CD4-positive, alpha-beta T cell (primary cell): ENCODE measurements at regions not wholly inside any gene's neighbourhood (a gene's known extent, or its start where the extent isn't known, plus 50 kb on each side); places are given as distances from the start of the nearest gene placed in this dataset.

ENCODE experiments used
- ATAC-seq: fragments of 200-7000 bp; cut with Tn5 transposase; one replicate; pipeline ENCODE4 v1.10.0; 2022; ENCODE audit warnings: mild to moderate bottlenecking; ENCODE audit not compliant: poor library complexity
- CTCF ChIA-PET: fragments of 350-600 bp; sonication (Branson Sonifier 250); formaldehyde crosslinking; loops from one replicate; lab custom pipeline; 2021; ENCODE audit warnings: antibody characterized with exemption, inconsistent platforms; lab: Charles Lee
- POLR2A ChIA-PET: fragments of 350-600 bp; sonication (Branson Sonifier 250); formaldehyde crosslinking; loops from one replicate; lab custom pipeline; 2021; ENCODE audit warnings: antibody characterized with exemption, inconsistent platforms; lab: Charles Lee
- DNase-seq, 14 experiments: peaks; one replicate each; pipeline ENCODE4 v3.0.0-alpha.2; 2013 to 2020; ENCODE audit warnings: mixed read lengths in 2 of 14
- H3K27ac ChIP-seq, 2 donors: one replicate each; pipeline versions ENCODE4 v1.5.1 to v1.7.0; 2013; ENCODE audit warnings: low read length in 2 of 2, low read depth in 1 of 2, mild to moderate bottlenecking in 1 of 2
- H3K27me3 ChIP-seq, 2 experiments: 1 replicate in 1 of 2; 2 replicates in 1 of 2; pipeline versions ENCODE4 v1.6.1 to v1.7.0; 2013; ENCODE audit warnings: low read length in 2 of 2, control low read depth in 1 of 2, mild to moderate bottlenecking in 1 of 2, moderate library complexity in 1 of 2; ENCODE audit not compliant: insufficient read depth in 2 of 2, control insufficient read depth in 1 of 2
- H3K36me3 ChIP-seq: one replicate; pipeline ENCODE4 v1.6.1; 2013; ENCODE audit warnings: low read length, control low read depth; ENCODE audit not compliant: insufficient read depth
- H3K4me1 ChIP-seq: one replicate; pipeline ENCODE4 v1.6.1; 2013; ENCODE audit warnings: low read length, control low read depth; ENCODE audit not compliant: insufficient read depth
- H3K4me3 ChIP-seq: one replicate; pipeline ENCODE4 v1.5.1; 2013; ENCODE audit warnings: mild to moderate bottlenecking, low read length, moderate library complexity
- H3K9me3 ChIP-seq, 2 experiments: 1 replicate in 1 of 2; 2 replicates in 1 of 2; pipeline versions ENCODE4 v1.6.1 to v1.7.0; 2013; ENCODE audit warnings: low read length in 2 of 2, mild to moderate bottlenecking in 2 of 2, control low read depth in 1 of 2, moderate library complexity in 1 of 2; ENCODE audit not compliant: control insufficient read depth in 1 of 2, insufficient read depth in 1 of 2
- H3K27ac Mint-ChIP-seq: one replicate; pipeline ENCODE4 v1.8.0; 2020; ENCODE audit warnings: mixed read lengths
- H3K27me3 Mint-ChIP-seq: one replicate; pipeline ENCODE4 v1.8.0; 2021; ENCODE audit warnings: mixed read lengths
- H3K36me3 Mint-ChIP-seq: one replicate; pipeline ENCODE4 v1.8.0; 2021; ENCODE audit warnings: low read depth, mixed read lengths
- H3K4me1 Mint-ChIP-seq: one replicate; pipeline ENCODE4 v1.8.0; 2021; ENCODE audit warnings: low read depth, mixed read lengths
- H3K4me3 Mint-ChIP-seq: one replicate; pipeline ENCODE4 v1.8.0; 2020; ENCODE audit warnings: mild to moderate bottlenecking, mixed read lengths
- H3K9me3 Mint-ChIP-seq: one replicate; pipeline ENCODE4 v1.8.0; 2020; ENCODE audit warnings: mixed read lengths
- CTCF ChIP-seq: fragments of 200-600 bp; IDR thresholded peaks from one replicate; pipeline ENCODE4 v1.8.0; 2022; ENCODE audit warnings: antibody characterized with exemption, mild to moderate bottlenecking
- intact Hi-C, 2 experiments: fragments of 100-400 bp; cut with DNase I in 1 of 2; cut with micrococcal nuclease in 1 of 2; formaldehyde crosslinking; loops; one replicate each; pipeline versions ENCODE4 v1.15.1 to v1.9.0; 2023 to 2025; cut with DNase I, micrococcal nuclease

- ChIA-PET CTCF (interaction anchor here (1.1 to 1.2 kb wide), 2 partner anchors 29 to 83 kb away, joined by 3 to 6 read pairs; no protein-coding TSS in a partner anchor), POLR2A (interaction anchor here (1.1 to 4.8 kb wide), 2 partner anchors 187 to 192 kb away, joined by 3 to 44 read pairs; partner anchors contain the start of genes MPHOSPH9 and MTRFR)
- ATAC-seq (no peak), DNase-seq (no peak)
- no peaks in the 10 kb centered on the region for H3K36me3 Mint-ChIP-seq
- H3K4me3 Mint-ChIP-seq = no peak overlapping the region
- no peak for TF ChIP-seq CTCF
- no peaks in the 10 kb centered on the region for H3K27me3 Mint-ChIP-seq
- H3K4me3 ChIP-seq = no peak overlapping the region
- H3K36me3 ChIP-seq = no peaks in the 10 kb centered on the region
- intact Hi-C loops = loop anchor here in 1 of 2 experiments (10.0 kb wide), 1 partner anchor 568 kb away; no protein-coding TSS in a partner anchor
- H3K27me3 ChIP-seq = no peaks in the 10 kb centered on the region
- no peaks in the 10 kb centered on the region for H3K9me3 Mint-ChIP-seq
- no peaks in the 10 kb centered on the region for H3K9me3 ChIP-seq
- no peak overlapping the region for H3K27ac ChIP-seq
- H3K27ac Mint-ChIP-seq = no peak overlapping the region
- peaks cover 21% of the 10 kb centered on the region for H3K4me1 ChIP-seq
- peaks cover 33% of the 10 kb centered on the region for H3K4me1 Mint-ChIP-seq
Measured at GRCh38 chr12:123046431-123046830, 66.0 kb downstream of the ARL6IP4 start.

GRCh38 chr12:123045678-123046077, 65.2 kb downstream of the ARL6IP4 start:
- Histone ChIP-seq H3K27ac (no peak overlapping the region), H3K4me1 (peaks cover 21% of the 10 kb centered on the region), H3K27me3 (no peaks in the 10 kb centered on the region), H3K9me3 (no peaks in the 10 kb centered on the region), H3K4me3 (no peak overlapping the region), H3K36me3 (no peaks in the 10 kb centered on the region)
- H3K4me1 Mint-ChIP-seq = peaks cover 31% of the 10 kb centered on the region
- intact Hi-C loops = loop anchor here in 1 of 2 experiments (2.0 to 10.0 kb wide), 2 partner anchors 29 to 569 kb away; no protein-coding TSS in a partner anchor
- no peaks in the 10 kb centered on the region for H3K27me3 Mint-ChIP-seq
- ChIA-PET CTCF (interaction anchor here (3.5 kb wide), 1 partner anchor 192 kb away, joined by 28 read pairs; no protein-coding TSS in a partner anchor), POLR2A (interaction anchor here (0.5 to 4.8 kb wide), 6 partner anchors 13 to 192 kb away, joined by 3 to 44 read pairs (median 3); partner anchors contain the start of genes MPHOSPH9 and MTRFR)
- peak overlapping the region; percentile 80 for H3K27ac Mint-ChIP-seq
- DNase-seq = no peak
- no peaks in the 10 kb centered on the region for H3K36me3 Mint-ChIP-seq
- ATAC-seq = no peak
- H3K9me3 Mint-ChIP-seq = no peaks in the 10 kb centered on the region
- no peak for TF ChIP-seq CTCF
- no peak overlapping the region for H3K4me3 Mint-ChIP-seq

- DNase-seq = no peak
- Mint-ChIP-seq H3K36me3 (no peaks in the 10 kb centered on the region), H3K4me3 (no peak overlapping the region), H3K9me3 (no peaks in the 10 kb centered on the region), H3K4me1 (peaks cover 29% of the 10 kb centered on the region), H3K27me3 (no peaks in the 10 kb centered on the region), H3K27ac (peak overlapping the region; percentile 80)
- peaks cover 21% of the 10 kb centered on the region for H3K4me1 ChIP-seq
- ChIA-PET POLR2A (interaction anchor here (0.7 to 4.8 kb wide), 14 partner anchors 10 to 194 kb away, joined by 3 to 44 read pairs (median 6); partner anchors contain the start of genes ABCB9, MPHOSPH9 and MTRFR), CTCF (interaction anchor here (0.8 to 3.6 kb wide), 13 partner anchors 26 to 194 kb away, joined by 3 to 28 read pairs (median 4); partner anchors contain the start of gene PITPNM2)
- H3K27ac ChIP-seq = no peak overlapping the region
- H3K36me3 ChIP-seq = no peaks in the 10 kb centered on the region
- H3K27me3 ChIP-seq = no peaks in the 10 kb centered on the region
- no peak overlapping the region for H3K4me3 ChIP-seq
- H3K9me3 ChIP-seq = no peaks in the 10 kb centered on the region
- intact Hi-C loops = loop anchor here in 1 of 2 experiments (2.0 to 10.0 kb wide), 2 partner anchors 30 to 570 kb away; no protein-coding TSS in a partner anchor
- no peak for ATAC-seq
- no peak for TF ChIP-seq CTCF
Measured at GRCh38 chr12:123044351-123044750, 63.9 kb downstream of the ARL6IP4 start.
